HEK293 (cell line): ENCODE measurements at regions not wholly inside any gene's neighbourhood (a gene's known extent, or its start where the extent isn't known, plus 50 kb on each side); places are given as distances from the start of the nearest gene placed in this dataset.

Experiments
- CTCF ChIP-seq: fragments of 450-650 bp; formaldehyde crosslinking; IDR thresholded peaks from 2 replicates; pipeline ENCODE4 v1.5.1; 2016; ENCODE audit warnings: missing biosample characterization, missing genetic modification characterization
- GLIS1 ChIP-seq: fragments of 450-650 bp; formaldehyde crosslinking; IDR thresholded peaks from 2 replicates; pipeline ENCODE4 v1.5.1; 2016; ENCODE audit warnings: missing biosample characterization, missing genetic modification characterization
- HIC1 ChIP-seq: fragments of 450-650 bp; formaldehyde crosslinking; IDR thresholded peaks from 2 replicates; pipeline ENCODE4 v1.5.1; 2016; ENCODE audit warnings: missing biosample characterization, missing genetic modification characterization
- TCF7L2 ChIP-seq: IDR thresholded peaks from 2 replicates; pipeline ENCODE4 v1.6.1; 2011; ENCODE audit warnings: low read depth, mild to moderate bottlenecking, inconsistent platforms, low read length, moderate library complexity, borderline replicate concordance
- TRIM28 ChIP-seq: IDR thresholded peaks from 2 replicates; pipeline ENCODE4 v1.6.1; 2011; ENCODE audit warnings: low read length, control low read depth, borderline replicate concordance
- ZNF274 ChIP-seq, 2 experiments: fragments of 200-500 bp in 1 of 2; fragments of 450-650 bp in 1 of 2; sonication (Bioruptor generic) in 1 of 2; formaldehyde crosslinking in 1 of 2; IDR thresholded peaks; 2 replicates each; pipeline versions ENCODE4 v1.5.1 to v1.6.1; 2014 to 2016; ENCODE audit warnings: borderline replicate concordance in 1 of 2, inconsistent platforms in 1 of 2, low read length in 1 of 2, missing biosample characterization in 1 of 2, missing genetic modification characterization in 1 of 2
- ZNF488 ChIP-seq: fragments of 450-650 bp; formaldehyde crosslinking; IDR thresholded peaks from 2 replicates; pipeline ENCODE4 v1.5.1; 2016; ENCODE audit warnings: missing biosample characterization, missing genetic modification characterization
- ZNF629 ChIP-seq: fragments of 450-650 bp; formaldehyde crosslinking; IDR thresholded peaks from 2 replicates; pipeline ENCODE4 v1.5.1; 2017; ENCODE audit warnings: missing biosample characterization, missing genetic modification characterization
- ZNF76 ChIP-seq: fragments of 450-650 bp; formaldehyde crosslinking; IDR thresholded peaks from 2 replicates; pipeline ENCODE4; 2016; ENCODE audit warnings: low read depth, missing biosample characterization, missing genetic modification characterization, borderline replicate concordance
- ZSCAN4 ChIP-seq: fragments of 450-650 bp; formaldehyde crosslinking; IDR thresholded peaks from 2 replicates; pipeline ENCODE4 v1.5.1; 2017; ENCODE audit warnings: missing biosample characterization, missing genetic modification characterization

GRCh38 chr1:106843518-106843917 is 213.0 kb upstream of the PRMT6 start:
- TF ChIP-seq GLIS1 (no peak), TCF7L2 (no peak), CTCF (tag by site-specific recombination) (no peak), ZNF629 (tag by site-specific recombination) (no peak), ZNF76 (tag by site-specific recombination) (no peak), TRIM28 (no peak), ZNF274 (IDR thresholded peaks at IDR 0.05; ENCODE audit: low read length) (no peak), ZNF274 (tag by site-specific recombination; IDR thresholded peaks at IDR 0.05; ENCODE audit: borderline replicate concordance) (no peak), ZSCAN4 (tag by site-specific recombination) (no peak), HIC1 (tag by site-specific recombination) (no peak), ZNF488 (tag by site-specific recombination) (no peak)
